Muscle layer of duodenum (tissue), 2 donors: ENCODE measurements at regions not wholly inside any gene's neighbourhood (a gene's known extent, or its start where the extent isn't known, plus 50 kb on each side); places are given as distances from the start of the nearest gene placed in this dataset.
A peak's percentile ranks its signal among the peaks of the same experiment; 100 is the strongest.
"Not testable (repeated sequence)": the region's sequence is repeated elsewhere in the genome, so short reads cannot be mapped to it uniquely, and the experiment has no call there.

Experiments
- H3K27ac ChIP-seq: one replicate; pipeline ENCODE4 v1.7.0; 2013; ENCODE audit warnings: mild to moderate bottlenecking, low read length
- H3K27me3 ChIP-seq: one replicate; pipeline ENCODE4 v1.7.0; 2013; ENCODE audit warnings: low read depth, mild to moderate bottlenecking, control low read depth, low read length
- H3K36me3 ChIP-seq, 2 donors: one replicate each; pipeline ENCODE4 v1.7.0; 2013; ENCODE audit warnings: low read length in 2 of 2, control low read depth in 1 of 2, mild to moderate bottlenecking in 1 of 2; ENCODE audit not compliant: insufficient read depth in 2 of 2, control insufficient read depth in 1 of 2
- H3K4me1 ChIP-seq, 2 donors: one replicate each; pipeline ENCODE4 v1.7.0; 2013; ENCODE audit warnings: low read length in 2 of 2, mild to moderate bottlenecking in 2 of 2, control low read depth in 1 of 2, moderate library complexity in 1 of 2; ENCODE audit not compliant: insufficient read depth in 2 of 2, control insufficient read depth in 1 of 2
- H3K4me3 ChIP-seq, 2 donors: one replicate each; pipeline ENCODE4 v1.7.0; 2013; ENCODE audit warnings: low read length in 2 of 2, low read depth in 1 of 2, mild to moderate bottlenecking in 1 of 2
- H3K9me3 ChIP-seq, 2 donors: one replicate each; pipeline ENCODE4 v1.7.0; 2013; ENCODE audit warnings: low read length in 2 of 2, control low read depth in 1 of 2, mild to moderate bottlenecking in 1 of 2; ENCODE audit not compliant: control insufficient read depth in 1 of 2
- donor health status: healthy.

- not testable (repeated sequence) for H3K4me1 ChIP-seq, H3K27ac ChIP-seq, H3K27me3 ChIP-seq, H3K36me3 ChIP-seq, H3K4me3 ChIP-seq
- H3K9me3 ChIP-seq: peaks cover 0 to 34% of the 10 kb centered on the region in 2 donors
Observed at GRCh38 chr6:86872810-86873209, 64.5 kb upstream of the HTR1E start.

DNA sequence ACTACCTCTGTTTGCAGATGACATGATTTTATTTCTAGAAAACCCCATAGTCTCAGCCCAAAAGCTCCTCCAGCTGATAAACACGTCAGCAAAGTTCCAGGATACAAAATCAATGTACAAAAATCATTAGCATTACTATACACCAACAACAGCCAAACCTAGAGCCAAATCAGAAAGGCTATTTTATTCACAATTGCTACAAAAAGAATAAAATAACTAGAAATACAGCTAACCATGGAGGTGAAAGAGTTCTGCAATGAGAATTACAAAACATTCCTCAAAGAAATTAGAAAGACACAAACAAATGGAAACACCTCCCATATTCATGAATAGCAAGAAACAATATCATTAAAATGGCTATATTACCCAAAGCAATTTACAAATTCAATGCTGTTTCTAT lies 65.6 kb upstream of the HTR1E start:
- Histone ChIP-seq H3K9me3 (peaks cover 0 to 38% of the 10 kb centered on the region in 2 donors), H3K27ac (no peak overlapping the region), H3K36me3 (no peaks in the 10 kb centered on the region), H3K27me3 (no peaks in the 10 kb centered on the region), H3K4me3 (no peak overlapping the region), H3K4me1 (no peaks in the 10 kb centered on the region)

- Histone ChIP-seq H3K36me3 (no peaks in the 10 kb centered on the region), H3K4me1 (no peaks in the 10 kb centered on the region), H3K9me3 (peaks cover 0 to 45% of the 10 kb centered on the region in 2 donors), H3K27me3 (no peaks in the 10 kb centered on the region), H3K27ac (no peak overlapping the region), H3K4me3 (peak overlapping the region in 1 of 2 donors; percentile 4)
Observed at GRCh38 chr6:86869500-86869899, 67.8 kb upstream of the HTR1E start.

GRCh38 chr6:86859513-86859912 lies 77.8 kb upstream of the HTR1E start:
- H3K4me1 ChIP-seq: no peaks in the 10 kb centered on the region

DNA sequence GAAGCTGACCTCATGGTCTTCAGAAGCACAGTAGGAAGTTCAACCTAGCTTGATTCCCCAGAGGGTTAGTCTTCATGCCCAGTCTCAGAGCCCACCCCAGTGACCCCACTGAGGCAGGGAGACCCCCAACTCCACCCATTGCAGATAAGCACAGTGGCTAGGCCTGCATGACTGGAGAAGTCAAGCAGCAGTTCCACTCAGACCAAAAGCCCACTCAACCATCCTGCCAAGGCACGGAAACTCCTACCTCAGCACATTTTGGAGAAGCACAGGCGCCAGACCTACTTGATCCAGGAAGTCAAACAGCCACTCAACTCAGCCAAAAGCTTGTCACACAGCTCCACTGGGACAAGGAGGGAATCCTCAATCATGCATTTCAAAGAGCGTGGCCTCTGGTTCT lies 78.4 kb upstream of the HTR1E start:
- Histone ChIP-seq H3K27me3 (no peaks in the 10 kb centered on the region), H3K36me3 (no peaks in the 10 kb centered on the region), H3K4me3 (no peak overlapping the region), H3K27ac (no peak overlapping the region), H3K9me3 (no peaks in the 10 kb centered on the region), H3K4me1 (no peaks in the 10 kb centered on the region)

More at GRCh38 chr6:86859513-86859912, 77.8 kb upstream of the HTR1E start:
- H3K27me3 ChIP-seq: no peaks in the 10 kb centered on the region
- H3K36me3 ChIP-seq: no peaks in the 10 kb centered on the region
- H3K27ac ChIP-seq: no peak overlapping the region
- no peak overlapping the region for H3K4me3 ChIP-seq
- no peaks in the 10 kb centered on the region for H3K9me3 ChIP-seq

DNA sequence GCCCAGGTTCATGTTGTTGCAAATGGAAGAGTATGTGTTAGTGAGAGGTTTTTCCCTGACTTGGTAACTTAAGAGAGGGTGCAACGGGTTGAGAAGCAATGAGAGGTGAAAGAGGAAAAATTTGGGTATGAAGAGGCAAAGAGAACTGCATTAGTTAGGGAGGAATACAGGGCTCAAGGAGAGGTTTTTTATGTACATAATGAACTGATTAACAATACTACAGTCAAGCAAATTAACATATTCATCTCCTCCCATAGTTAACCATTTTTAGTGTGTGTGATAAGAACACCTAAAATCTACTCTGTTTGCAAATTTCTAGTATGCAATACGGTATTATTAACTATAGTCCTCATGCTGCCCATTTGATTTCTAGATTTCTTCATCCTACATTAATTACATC lies 79.5 kb upstream of the HTR1E start:
- Histone ChIP-seq H3K4me1 (no peaks in the 10 kb centered on the region), H3K27me3 (no peaks in the 10 kb centered on the region), H3K4me3 (no peak overlapping the region), H3K36me3 (no peaks in the 10 kb centered on the region), H3K9me3 (no peaks in the 10 kb centered on the region), H3K27ac (no peak overlapping the region)

DNA sequence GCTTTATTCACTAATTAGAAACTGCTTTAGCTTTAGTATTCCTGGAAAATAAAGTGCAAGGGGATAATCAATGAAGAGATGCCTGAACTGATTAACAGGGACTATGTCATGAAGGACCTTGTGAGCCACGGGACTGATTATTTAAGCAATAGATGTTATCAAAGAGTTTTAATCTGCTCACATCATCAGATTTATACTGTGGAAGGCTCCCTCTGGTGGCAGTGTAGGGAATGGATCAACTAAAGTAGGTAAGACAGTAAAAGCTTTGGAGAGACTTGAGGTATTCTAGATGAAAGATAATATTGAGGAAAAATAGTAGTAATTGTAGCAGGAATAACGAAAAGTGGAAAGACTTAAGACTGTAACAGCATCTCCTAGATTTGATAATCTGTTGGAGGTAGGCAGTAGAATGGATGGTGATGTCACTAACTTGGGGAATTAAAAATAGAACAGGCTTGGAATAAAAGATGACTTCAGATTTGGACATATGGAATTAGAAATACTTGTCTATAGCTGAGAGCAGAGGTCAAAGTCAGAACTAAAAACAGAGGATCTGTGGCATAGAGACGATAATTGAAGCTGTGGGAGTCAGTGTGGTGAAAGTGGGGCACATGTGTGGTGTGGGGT lies 80.3 kb upstream of the HTR1E start:
- Histone ChIP-seq H3K27me3 (no peaks in the 10 kb centered on the region), H3K4me3 (no peak overlapping the region), H3K27ac (no peak overlapping the region), H3K4me1 (no peaks in the 10 kb centered on the region), H3K9me3 (no peaks in the 10 kb centered on the region), H3K36me3 (no peaks in the 10 kb centered on the region)

- H3K4me1 ChIP-seq: no peaks in the 10 kb centered on the region
- H3K9me3 ChIP-seq: no peaks in the 10 kb centered on the region
- H3K36me3 ChIP-seq: no peaks in the 10 kb centered on the region
- H3K27me3 ChIP-seq: no peaks in the 10 kb centered on the region
- H3K27ac ChIP-seq: no peak overlapping the region
- H3K4me3 ChIP-seq: no peak overlapping the region
Observed at GRCh38 chr6:86856379-86856778, 80.9 kb upstream of the HTR1E start.

DNA sequence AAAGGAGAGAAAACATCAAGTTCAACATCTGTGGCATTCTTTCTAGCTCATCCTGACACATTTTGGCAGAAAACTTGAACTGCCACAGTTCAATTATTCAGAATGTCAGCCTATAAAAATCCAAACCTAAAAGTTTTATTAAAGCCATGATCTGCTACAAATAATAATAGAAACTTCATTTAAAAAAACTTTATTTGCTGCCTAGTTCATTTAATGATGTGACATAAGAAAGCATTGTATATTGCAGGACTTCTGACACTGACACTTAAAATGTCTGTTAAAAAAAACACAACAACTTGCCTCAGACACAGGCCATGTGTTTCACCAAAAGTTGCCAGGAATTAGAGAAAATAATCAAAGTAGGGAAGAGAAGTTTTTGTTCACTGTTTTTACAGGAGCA lies 88.3 kb upstream of the HTR1E start:
- Histone ChIP-seq H3K36me3 (no peaks in the 10 kb centered on the region), H3K4me1 (no peaks in the 10 kb centered on the region), H3K27me3 (no peaks in the 10 kb centered on the region), H3K4me3 (no peak overlapping the region), H3K9me3 (no peaks in the 10 kb centered on the region), H3K27ac (no peak overlapping the region)

GRCh38 chr6:86832686-86833085 lies 104.6 kb upstream of the HTR1E start:
- H3K36me3 ChIP-seq: no peaks in the 10 kb centered on the region
- H3K27ac ChIP-seq: no peak overlapping the region

DNA sequence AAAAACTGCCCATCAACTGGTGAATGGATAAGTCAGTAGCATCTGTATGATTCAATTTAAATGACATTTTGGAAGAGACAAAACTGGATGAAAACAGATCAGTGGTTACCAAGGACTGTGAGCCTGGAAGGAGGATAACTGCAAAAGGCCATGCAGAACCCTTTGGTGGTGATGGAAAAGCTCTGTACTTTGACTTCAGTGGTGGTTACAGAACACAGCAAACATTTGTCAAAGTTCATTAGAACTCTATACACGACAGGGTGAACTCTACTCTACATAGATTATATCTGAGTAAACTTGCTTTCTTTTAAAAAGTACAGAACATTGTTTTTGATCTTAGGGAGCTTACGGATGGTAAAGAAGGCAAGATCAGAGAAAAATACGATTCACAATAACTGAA lies 111.9 kb upstream of the HTR1E start:
- Histone ChIP-seq H3K36me3 (no peaks in the 10 kb centered on the region), H3K27me3 (no peaks in the 10 kb centered on the region), H3K9me3 (no peaks in the 10 kb centered on the region), H3K4me1 (no peaks in the 10 kb centered on the region), H3K27ac (no peak overlapping the region), H3K4me3 (no peak overlapping the region)

More at GRCh38 chr6:86832686-86833085, 104.6 kb upstream of the HTR1E start:
- no peaks in the 10 kb centered on the region for H3K4me1 ChIP-seq
- H3K9me3 ChIP-seq: no peaks in the 10 kb centered on the region
- no peaks in the 10 kb centered on the region for H3K27me3 ChIP-seq
- H3K4me3 ChIP-seq: no peak overlapping the region

DNA sequence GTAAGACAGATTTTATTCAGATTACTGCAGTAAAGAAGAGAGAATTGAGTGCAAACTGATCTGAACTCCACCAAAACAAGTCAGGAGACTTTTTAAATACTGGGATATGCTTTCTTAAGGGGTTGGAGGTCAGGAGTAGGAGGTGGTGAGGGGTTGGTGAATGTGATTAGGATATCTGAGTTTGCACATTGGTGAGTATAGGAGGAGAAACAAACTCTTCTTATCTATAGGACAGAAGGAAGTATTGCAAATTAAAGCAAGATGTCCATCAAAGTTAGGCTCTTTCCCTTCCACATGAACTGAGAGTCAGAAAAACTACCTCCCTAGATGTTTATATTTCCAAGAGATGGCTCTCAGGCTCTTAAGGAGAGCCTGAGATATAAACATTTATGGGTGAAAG lies 114.6 kb upstream of the HTR1E start:
- Histone ChIP-seq H3K4me3 (no peak overlapping the region), H3K9me3 (no peaks in the 10 kb centered on the region), H3K27ac (no peak overlapping the region), H3K36me3 (no peaks in the 10 kb centered on the region), H3K27me3 (no peaks in the 10 kb centered on the region), H3K4me1 (no peaks in the 10 kb centered on the region)
